Choroid plexus epithelial cell (primary cell): ENCODE measurements at regions not wholly inside any gene's neighbourhood (a gene's known extent, or its start where the extent isn't known, plus 50 kb on each side); places are given as distances from the start of the nearest gene placed in this dataset.

Source experiments
- DNase-seq: peaks from one replicate; pipeline ENCODE4 v3.0.0-alpha.2; 2010; ENCODE audit warnings: low read depth
- H3K4me3 ChIP-seq: 2 replicates; pipeline ENCODE4 v1.5.1; 2011; ENCODE audit warnings: low read depth, mild to moderate bottlenecking, control low read depth, low read length, moderate library complexity
- CTCF ChIP-seq: conservative IDR thresholded peaks from 2 replicates; pipeline ENCODE4 v1.5.1; 2011; ENCODE audit warnings: low read depth, mild to moderate bottlenecking, control low read depth, inconsistent platforms, low read length, moderate library complexity

GRCh38 chr10:90462749-90463470, 394.9 kb downstream of the HTR7 start:
- peak; percentile 41 for DNase-seq
- H3K4me3 ChIP-seq = no peak overlapping the region
- TF ChIP-seq CTCF = no peak

- TF ChIP-seq CTCF = no peak
- no peak overlapping the region for H3K4me3 ChIP-seq
- no peak for DNase-seq
Measured at GRCh38 chr10:90464329-90464728, 393.5 kb downstream of the HTR7 start.

GRCh38 chr10:90470966-90471365, 386.9 kb downstream of the HTR7 start:
- DNase-seq = peak; percentile 11
- no peak overlapping the region for H3K4me3 ChIP-seq
- no peak for TF ChIP-seq CTCF

- TF ChIP-seq CTCF = no peak
- no peak overlapping the region for H3K4me3 ChIP-seq
- no peak for DNase-seq
Measured at GRCh38 chr10:90480466-90480865, 377.4 kb downstream of the HTR7 start.

GRCh38 chr10:90481326-90481923, 376.4 kb downstream of the HTR7 start:
- no peak overlapping the region for H3K4me3 ChIP-seq
- DNase-seq = peak; percentile 16
- no peak for TF ChIP-seq CTCF

- no peak for TF ChIP-seq CTCF
- no peak overlapping the region for H3K4me3 ChIP-seq
- no peak for DNase-seq
Measured at GRCh38 chr10:90484518-90484917, 373.3 kb downstream of the HTR7 start.

GRCh38 chr10:90494183-90494582, 363.7 kb downstream of the HTR7 start:
- no peak for TF ChIP-seq CTCF

More at GRCh38 chr10:90494183-90494582, 363.7 kb downstream of the HTR7 start:
- DNase-seq = no peak
- no peak overlapping the region for H3K4me3 ChIP-seq
